Jurkat, Clone E6-1 (cell line): ENCODE measurements at regions not wholly inside any gene's neighbourhood (a gene's known extent, or its start where the extent isn't known, plus 50 kb on each side); places are given as distances from the start of the nearest gene placed in this dataset.

ENCODE experiments used
- DNase-seq: peaks from one replicate; pipeline ENCODE4 v3.0.0-alpha.2; 2011; ENCODE audit warnings: low read depth, low spot score
- H3K4me3 ChIP-seq: 2 replicates; pipeline ENCODE4 v1.5.1; 2011; ENCODE audit warnings: mild to moderate bottlenecking, low read length, control low read depth, moderate library complexity

DNA sequence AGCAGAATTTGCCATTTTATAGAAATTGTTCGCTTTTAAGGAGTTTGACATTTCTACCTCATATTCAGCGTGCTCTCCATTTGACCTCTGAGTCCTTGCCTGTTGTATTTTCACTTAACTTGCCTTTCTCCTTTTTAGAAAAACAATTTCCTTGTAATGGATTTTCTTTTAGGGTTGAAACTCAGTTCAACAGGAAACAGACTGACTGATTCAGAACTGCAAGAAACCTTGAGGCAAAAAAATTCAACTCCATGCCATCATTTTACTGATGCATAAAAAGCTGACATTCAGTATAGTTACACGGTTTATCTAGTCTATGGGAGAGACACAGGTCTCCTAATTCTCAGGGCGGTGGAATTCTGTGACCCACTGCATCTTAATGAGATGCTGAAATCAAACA lies 59.8 kb downstream of the MRPS30 start:
- H3K4me3 ChIP-seq = no peak overlapping the region
- no peak for DNase-seq

DNA sequence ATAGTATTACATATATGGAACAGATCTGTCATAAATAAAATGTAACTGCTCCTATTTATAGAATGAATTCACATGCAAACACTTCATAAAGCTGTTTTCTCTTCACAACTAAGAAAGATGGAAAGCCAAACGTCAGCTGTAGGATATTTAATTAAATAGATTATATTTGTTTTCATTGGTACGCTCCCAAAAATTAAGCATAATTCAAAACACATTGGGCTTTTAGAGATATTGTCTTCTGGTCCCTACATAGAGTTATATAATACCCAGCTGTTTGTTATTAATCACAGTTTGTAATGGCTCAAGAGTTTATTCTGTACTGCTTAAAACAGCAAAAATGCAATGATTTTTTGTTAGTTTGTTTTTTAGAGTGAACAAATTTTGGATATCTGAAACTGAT lies 61.2 kb downstream of the MRPS30 start:
- DNase-seq = no peak

DNA sequence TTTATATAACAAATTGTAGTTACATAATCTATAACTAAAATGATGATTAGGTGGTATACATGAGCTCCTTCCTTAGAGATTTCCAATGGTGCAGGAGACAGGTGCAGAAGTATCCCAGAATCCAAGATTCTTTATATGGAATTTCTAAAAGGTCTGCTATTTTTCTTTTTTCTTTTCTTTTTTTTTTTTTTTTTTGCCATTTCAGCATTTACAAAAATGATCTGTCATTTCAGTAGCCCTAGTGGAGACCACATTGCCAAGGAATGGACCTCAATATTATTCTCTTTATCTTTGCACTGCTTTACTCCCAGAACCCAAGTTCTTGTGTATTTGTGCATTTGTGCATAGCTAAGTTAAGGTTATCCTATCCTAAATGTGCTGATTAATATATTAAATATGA lies 61.7 kb downstream of the MRPS30 start:
- no peak for DNase-seq
- H3K4me3 ChIP-seq = no peak overlapping the region

More for the DNA sequence above, 61.2 kb downstream of the MRPS30 start:
- no peak overlapping the region for H3K4me3 ChIP-seq

DNA sequence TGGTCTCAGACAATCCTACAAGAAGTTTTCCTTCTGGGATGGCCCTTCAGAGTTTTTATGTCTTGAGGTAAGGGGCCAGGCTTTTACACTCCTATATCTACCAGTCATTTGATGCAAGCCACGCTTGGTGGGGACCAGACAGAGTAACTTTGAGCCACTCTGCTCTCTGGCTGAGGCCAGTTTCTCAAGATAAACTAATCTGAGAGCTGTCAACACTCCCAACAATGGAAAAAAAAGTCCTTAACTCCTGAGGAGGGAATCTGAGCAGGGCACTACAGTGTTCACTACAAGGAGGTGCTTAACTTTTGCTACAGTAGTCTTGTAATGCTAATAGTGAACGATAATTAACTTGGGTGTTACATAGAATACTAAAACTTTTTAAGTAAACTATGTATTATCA lies 62.7 kb downstream of the MRPS30 start:
- no peak overlapping the region for H3K4me3 ChIP-seq
- DNase-seq = no peak

DNA sequence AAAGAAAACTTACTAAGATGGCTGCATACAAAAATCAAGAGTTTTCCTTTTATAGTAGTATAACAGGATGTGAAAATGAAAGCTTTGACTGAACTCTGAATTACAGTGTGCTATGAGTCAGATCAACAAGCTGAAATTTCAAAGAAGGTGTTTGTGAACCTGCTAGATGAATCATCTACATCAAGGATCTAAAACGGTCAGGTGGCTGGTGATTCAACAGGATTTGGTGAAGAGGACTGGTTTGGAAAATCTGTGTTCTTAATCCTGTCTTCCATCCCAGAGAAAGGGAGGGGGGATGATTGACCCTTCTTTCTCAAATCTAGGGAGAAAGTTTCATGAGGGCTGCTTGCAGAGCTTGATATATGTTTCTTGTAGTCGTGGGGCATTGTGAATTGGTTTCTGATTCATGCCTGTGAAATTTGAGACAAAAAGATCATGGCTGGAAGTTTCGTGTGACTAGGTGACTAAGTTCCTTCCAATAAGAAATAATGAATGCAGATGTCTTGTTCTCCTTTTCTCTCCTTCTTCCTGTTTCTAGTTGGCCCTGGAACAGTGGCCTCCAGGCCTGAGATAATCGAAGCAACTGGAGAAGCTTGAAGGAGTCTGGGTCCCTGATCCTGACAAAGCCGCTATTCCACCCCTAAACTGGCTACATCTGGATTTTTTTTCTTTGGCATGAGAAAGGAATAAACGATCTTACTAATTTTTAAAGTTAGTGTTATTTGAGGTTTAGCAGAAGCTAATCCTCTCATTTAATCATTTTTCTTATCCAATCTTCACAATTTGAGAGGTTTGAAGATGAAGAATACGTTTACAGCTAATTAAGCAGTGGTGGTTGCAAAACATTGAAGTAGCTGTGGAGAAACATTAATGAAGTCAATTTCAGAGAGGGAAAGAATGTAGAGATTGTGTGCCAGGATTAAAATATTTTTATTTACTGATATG lies 67.2 kb downstream of the MRPS30 start:
- DNase-seq = no peak
- no peak overlapping the region for H3K4me3 ChIP-seq

DNA sequence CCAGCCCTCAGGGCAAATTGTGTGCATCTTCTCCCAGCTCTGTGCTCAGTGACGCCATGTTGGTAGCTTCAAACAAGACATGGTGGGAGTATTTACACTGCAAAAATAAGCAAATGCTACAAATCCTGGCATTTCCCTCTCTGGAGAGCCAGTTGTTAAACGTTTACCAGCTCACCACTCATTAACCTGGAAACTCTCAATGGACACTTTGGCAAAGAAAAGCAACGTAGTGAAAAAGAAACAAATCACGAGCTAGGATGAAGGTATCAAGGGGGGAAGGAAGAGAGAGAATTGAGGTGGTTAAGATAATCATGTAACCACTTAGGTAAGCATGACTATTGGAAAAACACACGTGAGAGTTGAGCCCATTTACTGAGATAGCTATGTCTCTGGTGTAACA lies 72.5 kb downstream of the MRPS30 start:
- no peak for DNase-seq
- no peak overlapping the region for H3K4me3 ChIP-seq

DNA sequence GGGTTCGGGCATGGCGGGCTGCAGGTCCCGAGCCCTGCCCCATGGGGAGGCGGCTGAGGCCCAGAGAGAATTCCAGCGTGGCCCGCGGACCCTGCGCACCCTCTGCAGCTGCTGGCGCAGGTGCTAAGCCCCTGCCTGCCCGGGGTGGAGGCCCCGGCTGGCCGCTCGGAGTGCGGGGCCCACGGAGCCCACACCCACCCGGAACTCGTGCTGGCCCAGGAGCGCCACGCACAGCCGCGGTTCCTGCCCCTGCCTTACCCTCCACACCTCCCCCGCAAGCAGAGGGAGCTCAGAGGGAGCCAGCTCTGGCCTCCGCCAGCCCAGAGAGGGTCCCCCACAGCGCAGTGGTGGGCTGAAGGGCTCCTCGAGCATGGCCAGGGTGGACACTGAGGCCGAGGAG lies 75.3 kb downstream of the MRPS30 start:
- no peak for DNase-seq
- H3K4me3 ChIP-seq = no peak overlapping the region

DNA sequence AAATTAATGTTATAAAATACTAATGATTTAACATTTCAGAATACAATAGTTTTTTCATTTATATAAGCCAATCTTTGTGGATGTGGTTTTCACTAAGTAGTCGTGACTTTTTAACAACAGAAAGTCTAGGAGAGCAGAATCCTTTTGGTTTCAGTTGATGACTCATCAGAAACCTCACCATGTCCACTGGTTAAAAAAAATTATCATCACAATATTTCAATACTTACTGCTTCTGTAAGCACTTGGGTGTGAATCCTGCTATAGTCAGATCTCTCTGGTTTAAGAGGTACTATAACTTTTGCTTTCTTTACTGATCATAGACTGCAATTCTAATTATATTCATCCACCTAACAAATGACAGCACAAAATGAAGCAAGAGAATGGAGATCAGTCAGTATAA lies 77.2 kb downstream of the MRPS30 start:
- H3K4me3 ChIP-seq = no peak overlapping the region
- no peak for DNase-seq

DNA sequence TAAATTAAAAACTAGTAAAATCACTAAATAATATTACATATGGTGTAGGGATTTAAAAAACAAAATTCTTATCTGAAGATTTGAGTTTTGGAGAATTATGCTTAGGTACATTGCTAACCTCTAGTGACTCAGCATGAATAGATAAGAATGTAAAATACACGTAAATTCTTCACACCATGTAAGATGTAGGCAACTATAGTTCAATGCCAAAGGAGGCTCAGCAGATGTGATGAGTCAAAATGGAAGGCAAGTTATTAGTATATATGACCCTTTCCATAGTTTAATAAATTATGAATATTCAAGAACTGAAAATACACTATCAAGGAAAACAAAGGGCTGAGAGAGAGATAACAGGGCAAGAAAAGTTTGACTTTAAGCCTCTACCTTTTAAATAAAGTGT lies 79.0 kb downstream of the MRPS30 start:
- no peak overlapping the region for H3K4me3 ChIP-seq
- no peak for DNase-seq

DNA sequence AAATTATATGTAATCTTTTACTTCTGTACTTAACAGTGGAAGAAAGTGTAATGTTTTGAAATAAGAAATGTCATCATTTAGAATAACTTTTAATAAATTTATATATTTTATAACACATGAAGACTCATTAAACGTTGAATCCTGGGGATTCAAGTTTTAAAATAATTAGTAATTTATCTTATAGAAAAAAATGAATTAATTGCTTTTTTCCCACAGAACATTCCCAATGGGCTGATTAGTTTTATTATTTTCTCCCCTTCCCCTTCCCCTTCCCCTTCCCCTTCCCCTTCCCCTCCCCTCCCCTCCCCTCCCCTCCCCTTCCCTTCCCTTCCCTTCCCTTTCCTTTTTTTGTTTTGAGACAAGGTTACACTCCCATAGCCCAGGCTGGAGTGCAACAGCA lies 79.7 kb downstream of the MRPS30 start:
- H3K4me3 ChIP-seq = no peak overlapping the region
- no peak for DNase-seq

DNA sequence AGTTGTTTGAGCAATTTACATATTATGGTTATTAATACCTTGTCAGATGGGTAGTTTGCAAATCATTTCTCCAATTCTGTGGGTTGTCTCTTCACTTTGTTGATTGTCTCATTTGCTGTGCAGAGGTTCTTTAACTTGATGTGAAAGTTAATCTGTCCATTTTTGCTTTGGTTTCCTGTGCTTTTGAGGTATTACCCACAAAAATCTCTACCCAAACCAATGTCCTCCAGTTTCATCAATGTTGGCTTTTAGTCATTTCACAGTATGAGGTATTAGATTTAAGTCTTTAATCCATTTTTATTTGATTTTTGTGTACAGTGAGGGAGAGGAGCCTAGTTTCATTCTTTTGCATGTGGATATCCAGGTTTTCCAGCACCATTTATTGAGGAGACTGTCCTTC lies 82.4 kb downstream of the MRPS30 start:
- no peak for DNase-seq
- no peak overlapping the region for H3K4me3 ChIP-seq

DNA sequence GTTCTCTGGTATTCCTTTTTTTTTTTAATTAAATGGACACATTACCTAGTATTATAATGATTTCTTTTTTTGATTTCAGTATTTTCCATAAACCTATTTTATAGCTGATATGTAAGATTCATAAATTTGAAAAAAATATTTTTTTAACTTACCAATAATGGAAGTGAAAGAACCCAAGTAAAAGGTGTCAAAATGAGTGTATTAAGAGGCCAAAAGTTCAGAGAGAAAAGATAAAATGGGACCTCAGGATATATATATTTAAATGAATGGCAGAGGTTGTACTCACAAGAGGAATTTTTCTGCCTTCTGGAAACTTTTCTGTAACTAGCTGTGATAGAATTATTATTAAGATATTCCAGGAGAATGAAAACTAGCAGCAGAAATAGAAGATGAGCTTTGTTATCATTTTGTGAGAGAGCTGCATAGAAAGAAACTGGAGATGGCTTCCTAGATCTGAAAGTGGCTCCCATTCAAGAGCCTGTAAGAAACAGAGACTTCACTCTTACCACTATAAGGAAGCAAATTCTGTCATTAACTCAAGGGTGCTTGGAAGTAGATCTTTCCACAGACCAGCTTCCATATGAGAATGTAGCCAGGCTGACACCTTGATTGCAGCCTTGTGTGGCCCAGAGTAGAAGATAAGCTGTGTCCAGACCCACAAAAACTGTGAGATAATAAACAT lies 91.7 kb downstream of the MRPS30 start:
- H3K4me3 ChIP-seq = no peak overlapping the region
- no peak for DNase-seq

DNA sequence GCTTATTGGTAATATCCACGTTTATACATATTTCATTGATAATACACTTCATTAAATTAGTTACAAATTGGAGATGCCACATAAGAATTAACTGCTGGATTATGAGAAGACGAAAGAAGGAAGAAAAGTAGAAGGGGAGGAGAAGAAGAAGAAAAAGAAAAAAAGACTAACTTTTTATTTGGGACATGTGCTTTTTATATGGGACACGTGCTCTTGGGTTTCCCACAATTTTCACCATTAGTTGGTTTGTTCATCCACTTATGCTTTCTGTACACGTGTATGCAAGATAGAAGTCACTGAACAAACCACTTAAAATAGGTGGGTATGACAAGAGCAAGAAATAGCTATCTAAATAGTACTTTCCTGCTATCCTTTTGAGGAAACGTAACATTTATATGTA lies 98.6 kb downstream of the MRPS30 start:
- no peak overlapping the region for H3K4me3 ChIP-seq
- no peak for DNase-seq

DNA sequence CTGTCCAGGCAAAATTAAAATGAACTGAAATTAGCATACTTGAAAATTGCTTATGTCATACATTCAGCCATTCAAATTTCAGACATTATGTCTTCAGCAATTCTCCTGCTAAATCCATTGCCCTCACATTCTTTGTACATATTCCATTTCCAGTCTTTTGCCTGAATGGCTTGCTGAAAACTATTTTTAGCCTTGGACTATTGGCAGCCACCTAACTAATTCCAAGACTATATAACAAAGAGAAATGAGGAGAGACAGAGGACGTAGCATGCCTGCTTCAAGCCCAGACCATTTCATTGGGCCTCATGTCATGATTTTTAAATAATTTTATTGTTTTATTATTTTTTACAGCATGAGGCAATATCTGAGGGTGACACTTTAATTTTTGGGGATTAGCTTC lies 100.3 kb downstream of the MRPS30 start:
- H3K4me3 ChIP-seq = no peak overlapping the region

DNA sequence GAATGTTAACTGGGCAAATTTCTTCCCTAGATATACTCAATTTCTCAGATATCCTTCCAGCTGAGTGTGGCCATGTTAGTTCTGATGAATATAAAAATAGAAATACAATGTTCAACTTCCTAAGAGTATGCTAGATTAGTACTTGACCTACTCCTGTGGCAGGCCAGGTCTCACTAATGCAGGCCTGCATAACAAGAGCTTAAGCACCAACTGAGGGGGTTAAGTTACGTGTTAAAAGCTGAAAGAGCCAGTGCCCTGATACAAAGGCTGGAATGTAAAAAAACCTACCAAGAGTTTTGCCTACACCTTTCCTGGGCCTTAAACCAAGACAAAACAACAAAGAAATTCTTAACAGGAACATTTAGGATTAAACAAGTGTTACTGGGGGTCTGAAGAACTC lies 102.8 kb downstream of the MRPS30 start:
- DNase-seq = no peak
- H3K4me3 ChIP-seq = no peak overlapping the region

More for the DNA sequence above, 100.3 kb downstream of the MRPS30 start:
- DNase-seq = no peak

DNA sequence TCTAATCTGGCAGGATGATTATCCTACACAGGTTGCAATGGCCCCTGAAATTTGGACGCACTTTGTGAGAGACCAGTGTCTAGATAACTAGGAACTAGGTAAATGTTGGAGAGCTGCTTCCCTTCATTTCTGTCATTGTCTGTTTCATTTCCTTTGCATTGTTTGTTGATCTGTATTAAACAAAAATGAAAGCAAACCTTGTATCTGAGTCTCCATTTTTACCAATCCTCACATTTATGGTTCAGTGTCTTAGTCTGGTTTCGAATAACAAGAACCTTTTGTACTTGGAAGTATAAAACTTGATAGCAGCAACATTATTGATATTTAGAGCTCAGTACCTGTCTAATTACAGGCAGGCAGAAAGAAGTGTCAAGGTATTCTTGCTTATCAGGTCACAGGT lies 105.5 kb downstream of the MRPS30 start:
- no peak overlapping the region for H3K4me3 ChIP-seq
- DNase-seq = no peak

DNA sequence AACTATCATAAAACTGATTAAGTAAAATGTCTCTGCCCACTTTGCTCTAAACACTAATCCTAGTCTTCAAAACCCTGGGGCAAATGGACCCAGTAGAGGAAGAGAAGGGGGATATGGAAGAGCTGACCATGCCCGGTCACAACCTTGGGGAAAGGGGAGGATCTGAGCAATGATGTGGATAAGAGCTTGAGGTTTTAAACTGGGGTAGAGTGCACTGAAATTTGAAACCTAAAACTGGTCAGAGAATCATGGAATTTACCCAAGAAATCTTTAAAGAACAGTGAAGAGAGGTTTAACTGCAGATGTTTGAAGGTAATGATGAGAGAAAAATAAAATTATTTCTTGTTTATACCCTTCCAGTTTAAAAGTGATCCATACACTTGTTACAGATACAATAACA lies 110.8 kb downstream of the MRPS30 start:
- H3K4me3 ChIP-seq = no peak overlapping the region
- no peak for DNase-seq

DNA sequence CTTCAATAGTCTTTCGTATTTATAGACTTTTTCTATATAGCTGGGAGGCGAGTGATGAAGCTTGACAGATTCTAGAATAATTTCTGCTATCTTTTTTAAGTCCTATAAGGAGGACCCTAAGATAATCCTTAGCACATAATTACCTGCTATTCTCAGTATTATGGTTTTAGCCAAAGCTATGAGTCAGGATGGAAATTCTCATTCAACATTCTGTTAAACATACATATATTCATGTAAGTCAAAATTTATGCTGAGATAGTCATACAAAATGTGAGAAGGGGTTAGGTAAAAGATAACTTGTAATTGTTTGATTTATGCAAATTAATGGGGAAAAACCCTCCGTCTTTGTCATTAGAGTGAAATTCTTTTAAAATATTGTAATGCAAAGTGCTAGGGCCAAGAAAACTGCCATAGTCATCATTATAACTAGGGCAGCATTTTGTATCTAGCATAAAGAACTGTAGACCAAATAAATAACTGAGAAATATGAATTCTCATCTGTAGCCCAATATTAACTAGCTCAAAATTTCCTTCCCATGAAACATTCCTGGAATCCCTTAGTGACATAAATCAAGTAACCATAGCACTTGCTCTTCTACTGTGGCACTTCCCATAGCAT lies 118.5 kb downstream of the MRPS30 start:
- H3K4me3 ChIP-seq = no peak overlapping the region
- DNase-seq = no peak

DNA sequence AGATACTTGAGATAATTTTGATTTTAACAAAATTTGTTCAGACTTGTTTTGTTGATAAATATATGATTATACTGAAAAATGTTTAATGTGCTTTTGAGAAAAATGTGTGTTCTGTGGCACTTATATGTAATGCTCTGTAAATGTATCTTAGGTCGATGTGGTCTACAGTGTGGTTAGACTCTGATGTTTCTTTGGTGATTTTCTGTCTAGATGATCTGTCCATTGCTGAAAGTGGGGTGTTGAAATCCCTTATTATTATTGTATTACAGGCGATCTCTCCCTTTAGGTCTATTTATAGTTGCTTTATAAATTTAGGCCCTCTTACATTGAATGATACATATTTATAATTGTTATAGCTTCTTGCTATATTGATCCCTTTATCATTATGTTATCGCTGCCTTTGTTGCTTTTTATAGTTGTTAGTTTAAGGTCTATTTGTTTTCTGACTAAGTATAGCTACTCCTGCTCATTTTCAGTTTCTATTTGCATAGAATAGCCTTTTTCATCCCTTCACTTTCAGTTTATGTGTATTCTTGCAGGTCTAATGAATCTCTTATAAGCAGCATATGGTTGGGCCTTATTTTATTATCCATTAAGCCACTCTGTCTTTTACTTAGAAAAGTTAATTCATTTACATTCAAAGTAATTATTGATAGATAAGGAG lies 124.3 kb downstream of the MRPS30 start:
- no peak overlapping the region for H3K4me3 ChIP-seq
- DNase-seq = no peak

DNA sequence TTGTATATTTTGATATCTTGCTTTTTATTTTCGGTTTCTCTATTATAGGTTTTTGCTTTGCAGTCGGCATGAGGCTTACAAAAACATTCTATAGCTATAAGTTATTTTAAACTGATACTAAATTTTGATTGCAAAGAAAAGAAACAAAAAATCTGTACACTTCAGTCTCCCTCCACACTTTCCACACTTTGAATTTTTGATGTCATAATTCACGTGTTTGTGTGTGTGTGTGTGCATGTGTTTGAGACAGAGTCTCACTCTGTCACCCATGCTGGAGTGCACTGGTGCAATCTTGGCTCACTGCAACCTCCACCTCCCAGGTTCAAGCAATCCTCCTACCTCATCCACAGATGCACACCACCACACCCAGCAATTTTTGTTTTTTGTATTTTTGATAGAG lies 124.9 kb downstream of the MRPS30 start:
- no peak overlapping the region for H3K4me3 ChIP-seq
- no peak for DNase-seq
